ENCODE measurements at regions not wholly inside any gene's neighbourhood (a gene's known extent, or its start where the extent isn't known, plus 50 kb on each side); places are given as distances from the start of the nearest gene placed in this dataset.

- Mint-ChIP-seq H3K36me3 (no peaks in the 10 kb centered on the region), H3K27ac (no peak overlapping the region), H3K4me3 (no peak overlapping the region), H3K4me1 (no peaks in the 10 kb centered on the region), H3K27me3 (no peaks in the 10 kb centered on the region), H3K9me3 (ENCODE audit: low read depth) (no peaks in the 10 kb centered on the region)
- ATAC-seq, result no peak
- no peak for DNase-seq
- CTCF ChIA-PET, result no interaction called here
These were observed 295.4 kb downstream of the CSNK1G3 start for GRCh38 chr5:123807177-123807945.

GRCh38 chr5:123806644-123807043 is 294.7 kb downstream of the CSNK1G3 start:
- H3K27me3 Mint-ChIP-seq, result no peaks in the 10 kb centered on the region
- no peak overlapping the region for H3K4me3 Mint-ChIP-seq
- ATAC-seq (no peak), DNase-seq (no peak)
- H3K9me3 Mint-ChIP-seq (ENCODE audit: low read depth), result no peaks in the 10 kb centered on the region
- CTCF ChIA-PET, result no interaction called here
- H3K27ac Mint-ChIP-seq, result no peak overlapping the region
- no peaks in the 10 kb centered on the region for H3K4me1 Mint-ChIP-seq
- no peaks in the 10 kb centered on the region for H3K36me3 Mint-ChIP-seq

- no peaks in the 10 kb centered on the region for H3K9me3 Mint-ChIP-seq (ENCODE audit: low read depth)
These were observed 293.3 kb downstream of the CSNK1G3 start for GRCh38 chr5:123805300-123805699.

GRCh38 chr5:123803359-123803758 is 291.4 kb downstream of the CSNK1G3 start:
- no peaks in the 10 kb centered on the region for H3K36me3 Mint-ChIP-seq
- no peak for DNase-seq
- no peaks in the 10 kb centered on the region for H3K4me1 Mint-ChIP-seq
- H3K9me3 Mint-ChIP-seq (ENCODE audit: low read depth), result no peaks in the 10 kb centered on the region
- H3K27ac Mint-ChIP-seq, result no peak overlapping the region
- ATAC-seq, result no peak
- H3K4me3 Mint-ChIP-seq, result no peak overlapping the region
- no peaks in the 10 kb centered on the region for H3K27me3 Mint-ChIP-seq
- CTCF ChIA-PET, result no interaction called here

More at GRCh38 chr5:123805300-123805699, 293.3 kb downstream of the CSNK1G3 start:
- CTCF ChIA-PET, result no interaction called here
- no peak overlapping the region for H3K27ac Mint-ChIP-seq
- no peaks in the 10 kb centered on the region for H3K36me3 Mint-ChIP-seq
- H3K27me3 Mint-ChIP-seq, result no peaks in the 10 kb centered on the region
- DNase-seq, result no peak
- no peak overlapping the region for H3K4me3 Mint-ChIP-seq
- ATAC-seq, result no peak
- H3K4me1 Mint-ChIP-seq, result no peaks in the 10 kb centered on the region

GRCh38 chr5:123802298-123802951 is 290.4 kb downstream of the CSNK1G3 start:
- H3K27ac Mint-ChIP-seq, result no peak overlapping the region

GRCh38 chr5:123800640-123801039 is 288.7 kb downstream of the CSNK1G3 start:
- H3K4me1 Mint-ChIP-seq, result no peaks in the 10 kb centered on the region
- H3K27me3 Mint-ChIP-seq, result no peaks in the 10 kb centered on the region
- no peak for ATAC-seq
- no peaks in the 10 kb centered on the region for H3K9me3 Mint-ChIP-seq (ENCODE audit: low read depth)
- H3K27ac Mint-ChIP-seq, result no peak overlapping the region
- CTCF ChIA-PET, result no interaction called here
- no peak overlapping the region for H3K4me3 Mint-ChIP-seq
- no peak for DNase-seq
- no peaks in the 10 kb centered on the region for H3K36me3 Mint-ChIP-seq

More at GRCh38 chr5:123802298-123802951, 290.4 kb downstream of the CSNK1G3 start:
- H3K27me3 Mint-ChIP-seq, result no peaks in the 10 kb centered on the region
- no peaks in the 10 kb centered on the region for H3K4me1 Mint-ChIP-seq
- no peak for DNase-seq
- no peaks in the 10 kb centered on the region for H3K36me3 Mint-ChIP-seq
- no peaks in the 10 kb centered on the region for H3K9me3 Mint-ChIP-seq (ENCODE audit: low read depth)
- H3K4me3 Mint-ChIP-seq, result no peak overlapping the region
- no peak for ATAC-seq
- CTCF ChIA-PET, result no interaction called here

GRCh38 chr5:123795688-123796087 is 283.7 kb downstream of the CSNK1G3 start:
- Mint-ChIP-seq H3K4me3 (no peak overlapping the region), H3K9me3 (ENCODE audit: low read depth) (no peaks in the 10 kb centered on the region), H3K36me3 (no peaks in the 10 kb centered on the region), H3K4me1 (no peaks in the 10 kb centered on the region), H3K27me3 (no peaks in the 10 kb centered on the region), H3K27ac (no peak overlapping the region)
- DNase-seq, result no peak
- ATAC-seq, result no peak
- CTCF ChIA-PET, result no interaction called here

- Mint-ChIP-seq H3K4me1 (no peaks in the 10 kb centered on the region), H3K9me3 (ENCODE audit: low read depth) (peaks cover 2% of the 10 kb centered on the region), H3K36me3 (no peaks in the 10 kb centered on the region), H3K27ac (no peak overlapping the region), H3K27me3 (no peaks in the 10 kb centered on the region), H3K4me3 (no peak overlapping the region)
- ATAC-seq, result no peak
- DNase-seq, result no peak
- CTCF ChIA-PET, result no interaction called here
These were observed 278.2 kb downstream of the CSNK1G3 start for GRCh38 chr5:123790226-123790625.

- Mint-ChIP-seq H3K9me3 (ENCODE audit: low read depth) (peaks cover 2% of the 10 kb centered on the region), H3K4me1 (no peaks in the 10 kb centered on the region), H3K27ac (no peak overlapping the region), H3K4me3 (no peak overlapping the region), H3K27me3 (no peaks in the 10 kb centered on the region), H3K36me3 (no peaks in the 10 kb centered on the region)
- ATAC-seq (no peak), DNase-seq (no peak)
- CTCF ChIA-PET, result no interaction called here
These were observed 275.7 kb downstream of the CSNK1G3 start for GRCh38 chr5:123787635-123788034.

GRCh38 chr5:123787136-123787535 is 275.2 kb downstream of the CSNK1G3 start:
- CTCF ChIA-PET, result no interaction called here
- Mint-ChIP-seq H3K9me3 (ENCODE audit: low read depth) (peaks cover 2% of the 10 kb centered on the region), H3K27me3 (no peaks in the 10 kb centered on the region), H3K4me1 (no peaks in the 10 kb centered on the region), H3K27ac (no peak overlapping the region), H3K4me3 (no peak overlapping the region), H3K36me3 (no peaks in the 10 kb centered on the region)
- ATAC-seq (no peak), DNase-seq (no peak)

GRCh38 chr5:123786411-123786810 is 274.4 kb downstream of the CSNK1G3 start:
- no peaks in the 10 kb centered on the region for H3K27me3 Mint-ChIP-seq
- CTCF ChIA-PET, result no interaction called here
- H3K4me3 Mint-ChIP-seq, result no peak overlapping the region
- no peak for ATAC-seq
- H3K4me1 Mint-ChIP-seq, result no peaks in the 10 kb centered on the region
- no peak overlapping the region for H3K27ac Mint-ChIP-seq
- H3K36me3 Mint-ChIP-seq, result no peaks in the 10 kb centered on the region
- DNase-seq, result no peak
- peaks cover 2% of the 10 kb centered on the region for H3K9me3 Mint-ChIP-seq (ENCODE audit: low read depth)

- no peaks in the 10 kb centered on the region for H3K27me3 Mint-ChIP-seq
- H3K4me3 Mint-ChIP-seq, result no peak overlapping the region
- H3K4me1 Mint-ChIP-seq, result no peaks in the 10 kb centered on the region
- CTCF ChIA-PET, result no interaction called here
- ATAC-seq, result no peak
- no peak for DNase-seq
- H3K27ac Mint-ChIP-seq, result no peak overlapping the region
- peaks cover 2% of the 10 kb centered on the region for H3K9me3 Mint-ChIP-seq (ENCODE audit: low read depth)
- no peaks in the 10 kb centered on the region for H3K36me3 Mint-ChIP-seq
These were observed 273.4 kb downstream of the CSNK1G3 start for GRCh38 chr5:123785162-123786071.

- Mint-ChIP-seq H3K27ac (no peak overlapping the region), H3K4me3 (no peak overlapping the region), H3K27me3 (no peaks in the 10 kb centered on the region), H3K36me3 (no peaks in the 10 kb centered on the region), H3K4me1 (no peaks in the 10 kb centered on the region), H3K9me3 (ENCODE audit: low read depth) (no peaks in the 10 kb centered on the region)
- DNase-seq, result no peak
- ATAC-seq, result no peak
- CTCF ChIA-PET, result no interaction called here
These were observed 271.4 kb downstream of the CSNK1G3 start for GRCh38 chr5:123783421-123783820.

GRCh38 chr5:123778641-123779040 is 266.7 kb downstream of the CSNK1G3 start:
- CTCF ChIA-PET, result no interaction called here
- no peak for ATAC-seq
- no peaks in the 10 kb centered on the region for H3K4me1 Mint-ChIP-seq
- H3K9me3 Mint-ChIP-seq (ENCODE audit: low read depth), result no peaks in the 10 kb centered on the region
- no peak for DNase-seq
- H3K27me3 Mint-ChIP-seq, result no peaks in the 10 kb centered on the region
- H3K4me3 Mint-ChIP-seq, result no peak overlapping the region
- no peak overlapping the region for H3K27ac Mint-ChIP-seq
- no peaks in the 10 kb centered on the region for H3K36me3 Mint-ChIP-seq
